ENCODE measurements at regions not wholly inside any gene's neighbourhood (a gene's known extent, or its start where the extent isn't known, plus 50 kb on each side); places are given as distances from the start of the nearest gene placed in this dataset.

DNA sequence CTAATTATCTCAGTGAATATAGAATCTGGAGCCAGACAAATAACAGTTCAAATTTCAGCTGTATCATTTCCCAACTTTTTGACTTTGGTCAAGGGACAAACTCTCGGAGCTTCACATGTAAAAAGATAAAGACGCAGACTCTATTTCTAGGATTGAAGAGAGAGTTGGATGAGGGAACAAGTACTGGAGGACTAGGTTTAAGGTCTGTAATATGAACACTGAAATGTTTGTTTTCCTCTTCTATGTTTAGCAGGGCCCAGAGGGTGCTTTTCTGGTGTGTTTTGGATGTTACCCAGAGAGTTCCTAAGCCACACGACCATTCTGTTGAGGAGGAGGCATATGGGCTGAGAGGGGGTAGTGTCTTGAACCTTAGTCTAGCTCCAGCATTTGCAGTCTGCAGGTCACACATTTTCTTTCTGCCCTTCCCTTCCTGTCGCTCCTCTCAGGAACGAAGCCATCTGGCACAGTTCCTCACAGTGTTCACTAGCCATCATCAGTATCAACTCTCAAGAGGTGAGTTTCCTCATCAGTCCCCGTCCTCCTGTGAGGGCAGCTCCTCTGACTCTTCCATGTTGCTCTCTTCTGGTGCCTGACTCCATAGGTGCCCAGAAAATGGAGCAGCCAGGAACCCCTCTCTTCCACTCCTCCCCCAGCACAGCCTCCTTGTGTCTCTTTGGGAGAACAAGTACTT is 250.1 kb downstream of the SQOR start:
- Histone ChIP-seq H3K27ac (ENCODE audit: low read depth, low read length) (no peak overlapping the region), H2AK5ac (ENCODE audit: low read depth, low read length) (no peak overlapping the region), H3K79me2 (ENCODE audit: control insufficient read depth in 1 of 2, insufficient read depth in 2 of 2, low read length in 2 of 2) (no peaks in the 10 kb centered on the region), H3K18ac (ENCODE audit: extremely low read depth, low read length) (no peak overlapping the region), H3K4me2 (ENCODE audit: insufficient read depth in 1 of 2, low read depth in 2 of 2, low read length in 2 of 2) (no peak overlapping the region), H2BK12ac (ENCODE audit: low read depth, low read length) (no peak overlapping the region), H3K4ac (replicated peaks; ENCODE audit: insufficient read length, low read depth, low read length) (no peak overlapping the region), H4K20me1 (replicated peaks in 1 of 2; ENCODE audit: control insufficient read depth in 1 of 2, insufficient read depth in 2 of 2, low read length in 2 of 2) (no peaks in the 10 kb centered on the region), H3K23ac (ENCODE audit: insufficient read length) (no peak overlapping the region), H2BK120ac (replicated peaks; ENCODE audit: low read depth, low read length) (no peak overlapping the region), H4K8ac (ENCODE audit: extremely low read depth, insufficient read depth, low read length) (no peak overlapping the region), H3K4me3 (ENCODE audit: extremely low read depth in 1 of 4, insufficient read depth in 2 of 4, low read depth in 3 of 4, low read length in 4 of 4) (no peak overlapping the region), H4K5ac (ENCODE audit: insufficient read length, low read depth, low read length) (no peak overlapping the region), H4K91ac (replicated peaks; ENCODE audit: insufficient read length, low read length) (no peak overlapping the region), H2AFZ (ENCODE audit: low read length) (no peak overlapping the region), H3K36me3 (ENCODE audit: control insufficient read depth in 2 of 4, insufficient read depth in 4 of 4, low read length in 3 of 4) (0 out of 8 replicates have a peak, but pooled peaks cover 0 to 2% (median 0%) of the 10 kb centered on the region in 4 experiments), H3K56ac (replicated peaks; ENCODE audit: insufficient read length, low read depth, low read length) (no peak overlapping the region), H3K79me1 (ENCODE audit: low read depth, low read length) (no peaks in the 10 kb centered on the region), H2BK15ac (ENCODE audit: low read length) (no peak overlapping the region), H3K9me3 (ENCODE audit: insufficient read depth in 2 of 2, low read depth in 1 of 2, low read length in 1 of 2) (peaks cover 0 to 6% of the 10 kb centered on the region in 2 experiments; a peak in 1 of 4 replicates), H3K4me1 (replicated peaks in 1 of 4; ENCODE audit: control insufficient read depth in 3 of 4, insufficient read depth in 4 of 4, low read length in 3 of 4) (no peaks in the 10 kb centered on the region), H3K27me3 (replicated peaks in 1 of 4; ENCODE audit: control insufficient read depth in 3 of 4, extremely low read depth in 1 of 4, insufficient read depth in 3 of 4, low read length in 3 of 4) (no peaks in the 10 kb centered on the region; a peak in 1 of 7 replicates), H3K9ac (replicated peaks in 1 of 4; ENCODE audit: extremely low read depth in 1 of 4, low read depth in 3 of 4, low read length in 3 of 4) (no peak overlapping the region), H2BK5ac (ENCODE audit: low read depth, low read length) (no peak overlapping the region), H2BK20ac (ENCODE audit: low read length) (no peak overlapping the region), H3K14ac (ENCODE audit: insufficient read length) (no peak overlapping the region), H3K23me2 (ENCODE audit: low read depth, low read length) (no peaks in the 10 kb centered on the region)
- POLR2A ChIA-PET (ENCODE audit: partially characterized antibody) = no interaction called here
- CTCF ChIA-PET (ENCODE audit: partially characterized antibody) = interaction anchor here (1.1 to 2.0 kb wide), 3 partner anchors 62 to 94 kb away, joined by 3 to 8 read pairs (median 4); no protein-coding TSS in a partner anchor
- TF ChIP-seq KDM1A (IDR thresholded peaks at IDR 0.05; ENCODE audit: borderline replicate concordance, low read length) (no peak), BCL11A (IDR thresholded peaks at IDR 0.05; ENCODE audit: low read depth in 2 of 2, low read length in 2 of 2) (no peak)
- WGBS, 2 experiments (ENCODE audit: extremely low coverage in 1 of 2, insufficient coverage in 1 of 2, insufficient read length in 1 of 2, insufficient replicate concordance in 2 of 2, low coverage in 1 of 2, low lambda C conversion rate in 2 of 2, missing lambda C conversion rate in 1 of 2) = 95% methylated on average over 6 of the region's 6 CpGs; no CpG with 5 or more reads in 1 of the 2 experiments
- no peak for DNase-seq (ENCODE audit: low read depth in 1 of 2, low spot score in 2 of 2)
- FAIRE-seq = no peak

Data from H1 (cell line).